Hepatocyte (in vitro differentiated cells): ENCODE measurements at regions not wholly inside any gene's neighbourhood (a gene's known extent, or its start where the extent isn't known, plus 50 kb on each side); places are given as distances from the start of the nearest gene placed in this dataset.

Source experiments
- EZH2phosphoT487 ChIP-seq: fragments of 200-600 bp; sonication (generic); IDR thresholded peaks from one replicate; pipeline ENCODE4 v1.6.1; 2018; ENCODE audit warnings: antibody characterized with exemption, mild to moderate bottlenecking, low read depth, moderate library complexity; ENCODE audit not compliant: unreplicated experiment, severe bottlenecking
- TF ChIP-seq, protein P1 (sequence below): fragments of 200-600 bp; sonication (generic); IDR thresholded peaks from 2 replicates; pipeline ENCODE4 v1.5.1; 2016; ENCODE audit warnings: antibody characterized with exemption, mild to moderate bottlenecking; ENCODE audit not compliant: poor library complexity

DNA sequence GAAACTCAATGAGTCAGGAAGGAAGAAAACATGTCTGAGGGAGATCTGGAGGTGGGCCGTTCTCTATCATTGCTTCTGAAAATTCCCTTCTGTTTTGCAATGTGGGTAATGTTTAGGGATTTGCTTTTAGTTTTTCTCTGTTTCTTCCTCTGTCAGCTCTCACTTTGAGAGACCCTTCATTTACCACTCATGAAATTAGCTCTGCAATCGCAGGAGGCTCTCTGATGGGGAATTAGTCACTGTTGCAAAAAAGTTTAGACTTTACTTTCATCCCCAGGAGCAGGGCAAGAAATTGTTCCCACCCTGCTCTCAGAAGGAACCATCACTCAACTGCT, 80.0 kb upstream of the MAP4K3 start:
- TF ChIP-seq EZH2phosphoT487: no peak
- TF ChIP-seq, protein P1, sequence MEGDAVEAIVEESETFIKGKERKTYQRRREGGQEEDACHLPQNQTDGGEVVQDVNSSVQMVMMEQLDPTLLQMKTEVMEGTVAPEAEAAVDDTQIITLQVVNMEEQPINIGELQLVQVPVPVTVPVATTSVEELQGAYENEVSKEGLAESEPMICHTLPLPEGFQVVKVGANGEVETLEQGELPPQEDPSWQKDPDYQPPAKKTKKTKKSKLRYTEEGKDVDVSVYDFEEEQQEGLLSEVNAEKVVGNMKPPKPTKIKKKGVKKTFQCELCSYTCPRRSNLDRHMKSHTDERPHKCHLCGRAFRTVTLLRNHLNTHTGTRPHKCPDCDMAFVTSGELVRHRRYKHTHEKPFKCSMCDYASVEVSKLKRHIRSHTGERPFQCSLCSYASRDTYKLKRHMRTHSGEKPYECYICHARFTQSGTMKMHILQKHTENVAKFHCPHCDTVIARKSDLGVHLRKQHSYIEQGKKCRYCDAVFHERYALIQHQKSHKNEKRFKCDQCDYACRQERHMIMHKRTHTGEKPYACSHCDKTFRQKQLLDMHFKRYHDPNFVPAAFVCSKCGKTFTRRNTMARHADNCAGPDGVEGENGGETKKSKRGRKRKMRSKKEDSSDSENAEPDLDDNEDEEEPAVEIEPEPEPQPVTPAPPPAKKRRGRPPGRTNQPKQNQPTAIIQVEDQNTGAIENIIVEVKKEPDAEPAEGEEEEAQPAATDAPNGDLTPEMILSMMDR: no peak
